Stomach (tissue), 4 donors: ENCODE measurements at regions not wholly inside any gene's neighbourhood (a gene's known extent, or its start where the extent isn't known, plus 50 kb on each side); places are given as distances from the start of the nearest gene placed in this dataset.

Source experiments
- CTCF ChIP-seq, 7 experiments: fragments of 450-650 bp in 4 of 7; fragments of 200-600 bp in 3 of 7; sonication (generic) in 3 of 7; IDR thresholded peaks; one replicate each; pipeline ENCODE4 v1.5.1; 2016 to 2019; ENCODE audit warnings: antibody characterized with exemption in 7 of 7, control low read depth in 2 of 7, mild to moderate bottlenecking in 1 of 7
- EP300 ChIP-seq: sonication (generic); formaldehyde crosslinking; IDR thresholded peaks from one replicate; pipeline ENCODE4 v1.6.1; 2017; ENCODE audit warnings: antibody characterized with exemption
- POLR2A ChIP-seq, 4 donors: fragments of 450-650 bp; IDR thresholded peaks; one replicate each; pipeline ENCODE4 v1.6.1; 2016; ENCODE audit warnings: antibody characterized with exemption in 4 of 4, control low read depth in 2 of 4, mild to moderate bottlenecking in 1 of 4, moderate library complexity in 1 of 4
- POLR2AphosphoS5 ChIP-seq, 3 donors: sonication (generic); formaldehyde crosslinking; IDR thresholded peaks; one replicate each; pipeline ENCODE4 v1.6.1; 2016; ENCODE audit warnings: antibody characterized with exemption in 3 of 3

DNA sequence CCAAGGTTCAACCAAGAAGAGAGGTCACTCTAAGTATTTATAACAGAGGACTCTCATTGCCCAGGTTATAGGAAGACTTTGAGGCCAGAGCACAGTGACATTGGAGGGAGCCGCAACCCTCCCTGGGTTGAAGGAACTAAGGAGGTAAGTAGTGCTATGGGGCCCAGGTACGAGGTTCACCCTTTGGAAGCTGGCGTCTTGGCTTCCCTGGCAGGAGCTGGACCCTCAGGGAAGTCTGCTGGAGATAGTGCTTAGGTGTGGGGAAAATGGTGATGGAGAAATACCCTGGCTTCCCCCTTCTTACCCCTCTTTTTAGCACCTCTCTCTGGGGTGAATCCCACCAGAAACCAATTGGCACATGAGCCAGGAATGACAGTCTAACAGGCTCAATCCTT is 317.9 kb upstream of the ZNF32 start:
- TF ChIP-seq CTCF (IDR thresholded peaks at IDR 0.05) = no peak
- no peak for TF ChIP-seq EP300
- TF ChIP-seq POLR2A (IDR thresholded peaks at IDR 0.05) = no peak
- no peak for TF ChIP-seq POLR2AphosphoS5 (IDR thresholded peaks at IDR 0.05)
